ENCODE measurements at regions not wholly inside any gene's neighbourhood (a gene's known extent, or its start where the extent isn't known, plus 50 kb on each side); places are given as distances from the start of the nearest gene placed in this dataset.

DNA sequence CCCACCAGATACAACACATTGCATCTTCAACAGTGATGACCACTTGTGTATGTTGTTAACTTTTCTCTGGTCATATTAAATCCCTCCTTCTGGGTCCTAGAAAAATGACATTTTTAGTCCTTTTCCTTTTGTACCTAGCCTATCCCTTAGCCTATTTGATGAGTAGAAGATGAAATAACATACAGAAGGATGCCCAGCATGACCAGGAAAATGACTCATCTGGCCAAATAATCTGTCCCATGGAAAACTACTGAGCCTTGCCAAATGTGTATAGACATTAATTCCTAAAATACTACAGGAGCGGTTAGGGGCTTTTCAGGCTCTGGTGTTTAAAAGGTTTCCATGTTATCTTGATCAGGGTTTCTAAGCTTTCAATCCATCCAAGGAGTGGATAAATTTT lies 129.0 kb upstream of the KCNIP4 start:
- no peaks in the 10 kb centered on the region for H3K4me1 Mint-ChIP-seq (ENCODE audit: low read depth, unreplicated experiment)
- Histone ChIP-seq H2AFZ (ENCODE audit: low read depth, low read length) (no peak overlapping the region), H3K4me1 (ENCODE audit: insufficient read depth, low read length) (no peaks in the 10 kb centered on the region), H3K9me3 (ENCODE audit: insufficient read depth, low read depth, low read length) (no peaks in the 10 kb centered on the region), H3K4me3 (ENCODE audit: insufficient read depth, low read depth, low read length) (no peak overlapping the region), H4K20me1 (ENCODE audit: insufficient read depth, low read length) (no peaks in the 10 kb centered on the region), H3K79me2 (ENCODE audit: insufficient read depth, low read length) (no peaks in the 10 kb centered on the region), H3K4me2 (ENCODE audit: low read length) (no peak overlapping the region), H3K27me3 (ENCODE audit: insufficient read depth, low read length) (no peaks in the 10 kb centered on the region), H3K27ac (ENCODE audit: low read depth, low read length) (no peak overlapping the region), H3K9ac (ENCODE audit: low read length) (no peak overlapping the region), H3K36me3 (ENCODE audit: insufficient read depth, low read length) (no peaks in the 10 kb centered on the region)
- no peaks in the 10 kb centered on the region for H3K27me3 Mint-ChIP-seq (ENCODE audit: low read depth, unreplicated experiment)
- TF ChIP-seq EZH2 (IDR thresholded peaks at IDR 0.05; ENCODE audit: insufficient read depth, low read length), result no peak
- TF ChIP-seq, protein P1, sequence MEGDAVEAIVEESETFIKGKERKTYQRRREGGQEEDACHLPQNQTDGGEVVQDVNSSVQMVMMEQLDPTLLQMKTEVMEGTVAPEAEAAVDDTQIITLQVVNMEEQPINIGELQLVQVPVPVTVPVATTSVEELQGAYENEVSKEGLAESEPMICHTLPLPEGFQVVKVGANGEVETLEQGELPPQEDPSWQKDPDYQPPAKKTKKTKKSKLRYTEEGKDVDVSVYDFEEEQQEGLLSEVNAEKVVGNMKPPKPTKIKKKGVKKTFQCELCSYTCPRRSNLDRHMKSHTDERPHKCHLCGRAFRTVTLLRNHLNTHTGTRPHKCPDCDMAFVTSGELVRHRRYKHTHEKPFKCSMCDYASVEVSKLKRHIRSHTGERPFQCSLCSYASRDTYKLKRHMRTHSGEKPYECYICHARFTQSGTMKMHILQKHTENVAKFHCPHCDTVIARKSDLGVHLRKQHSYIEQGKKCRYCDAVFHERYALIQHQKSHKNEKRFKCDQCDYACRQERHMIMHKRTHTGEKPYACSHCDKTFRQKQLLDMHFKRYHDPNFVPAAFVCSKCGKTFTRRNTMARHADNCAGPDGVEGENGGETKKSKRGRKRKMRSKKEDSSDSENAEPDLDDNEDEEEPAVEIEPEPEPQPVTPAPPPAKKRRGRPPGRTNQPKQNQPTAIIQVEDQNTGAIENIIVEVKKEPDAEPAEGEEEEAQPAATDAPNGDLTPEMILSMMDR (IDR thresholded peaks at IDR 0.05; ENCODE audit: insufficient read depth, low read depth, low read length), result no peak
- no peak for FAIRE-seq
- no peak overlapping the region for H3K27ac Mint-ChIP-seq (ENCODE audit: unreplicated experiment)
- no peak overlapping the region for H3K4me3 Mint-ChIP-seq (ENCODE audit: unreplicated experiment)
- H3K36me3 Mint-ChIP-seq (ENCODE audit: low read depth, unreplicated experiment), result no peaks in the 10 kb centered on the region
- no peak for DNase-seq (ENCODE audit: low read depth)
- H3K9me3 Mint-ChIP-seq (ENCODE audit: unreplicated experiment), result peaks cover 9% of the 10 kb centered on the region

DNA sequence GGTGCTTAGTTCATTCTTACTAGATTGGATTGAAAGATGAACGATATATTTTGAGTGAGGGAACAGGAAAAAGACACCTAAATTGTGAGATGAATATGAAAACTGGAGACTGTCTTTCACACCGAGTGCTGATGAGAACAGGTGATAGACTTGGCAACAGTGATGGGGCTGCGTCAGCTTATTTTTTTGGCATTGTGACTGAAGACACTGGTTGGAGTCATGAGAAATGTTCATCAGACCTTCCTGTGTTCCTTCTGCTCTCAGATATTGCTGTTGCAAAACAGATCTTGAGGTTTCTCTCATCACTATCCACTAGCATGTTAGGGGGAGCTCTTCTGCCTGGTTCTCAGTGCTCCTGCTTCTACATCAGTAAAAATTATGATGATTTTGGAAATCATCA lies 124.2 kb upstream of the KCNIP4 start:
- Mint-ChIP-seq H3K4me1 (ENCODE audit: low read depth, unreplicated experiment) (no peaks in the 10 kb centered on the region), H3K36me3 (ENCODE audit: low read depth, unreplicated experiment) (no peaks in the 10 kb centered on the region), H3K27me3 (ENCODE audit: low read depth, unreplicated experiment) (no peaks in the 10 kb centered on the region), H3K27ac (ENCODE audit: unreplicated experiment) (no peak overlapping the region), H3K9me3 (ENCODE audit: unreplicated experiment) (peaks cover 9% of the 10 kb centered on the region), H3K4me3 (ENCODE audit: unreplicated experiment) (no peak overlapping the region)
- DNase-seq (ENCODE audit: low read depth), result no peak
- no peaks in the 10 kb centered on the region for H3K79me2 ChIP-seq (ENCODE audit: insufficient read depth, low read length)
- TF ChIP-seq EZH2 (IDR thresholded peaks at IDR 0.05; ENCODE audit: insufficient read depth, low read length), result no peak
- TF ChIP-seq, protein P1 (IDR thresholded peaks at IDR 0.05; ENCODE audit: insufficient read depth, low read depth, low read length), result no peak
- H3K9ac ChIP-seq (ENCODE audit: low read length), result no peak overlapping the region
- no peaks in the 10 kb centered on the region for H4K20me1 ChIP-seq (ENCODE audit: insufficient read depth, low read length)
- no peak overlapping the region for H2AFZ ChIP-seq (ENCODE audit: low read depth, low read length)
- FAIRE-seq, result no peak
- H3K27me3 ChIP-seq (ENCODE audit: insufficient read depth, low read length), result no peaks in the 10 kb centered on the region
- H3K36me3 ChIP-seq (ENCODE audit: insufficient read depth, low read length), result no peaks in the 10 kb centered on the region
- no peak overlapping the region for H3K4me3 ChIP-seq (ENCODE audit: insufficient read depth, low read depth, low read length)
- no peaks in the 10 kb centered on the region for H3K4me1 ChIP-seq (ENCODE audit: insufficient read depth, low read length)
- H3K4me2 ChIP-seq (ENCODE audit: low read length), result no peak overlapping the region
- no peak overlapping the region for H3K27ac ChIP-seq (ENCODE audit: low read depth, low read length)
- H3K9me3 ChIP-seq (ENCODE audit: insufficient read depth, low read depth, low read length), result no peaks in the 10 kb centered on the region

DNA sequence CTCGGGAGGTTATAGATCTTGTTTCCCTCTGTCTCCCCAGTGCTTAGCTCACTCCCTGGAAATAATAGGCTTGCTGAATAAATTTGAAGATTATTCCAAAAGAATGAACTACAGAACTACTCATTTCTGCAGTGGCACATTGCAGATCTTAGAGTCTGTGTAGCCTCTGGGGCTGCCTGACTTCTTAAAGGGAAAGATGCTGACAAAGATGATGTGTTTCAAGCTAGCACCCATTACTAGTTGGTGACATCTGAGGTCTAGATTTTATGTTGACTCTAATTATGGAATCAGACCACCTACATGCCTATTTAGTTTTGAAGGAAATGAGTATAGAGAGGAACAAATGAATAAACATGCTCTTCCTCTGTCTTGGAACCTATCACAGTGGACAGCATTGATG lies 123.7 kb upstream of the KCNIP4 start:
- no peak for FAIRE-seq

More for the DNA sequence above, 123.7 kb upstream of the KCNIP4 start:
- H3K27ac Mint-ChIP-seq (ENCODE audit: unreplicated experiment), result no peak overlapping the region
- Histone ChIP-seq H3K4me3 (ENCODE audit: insufficient read depth, low read depth, low read length) (no peak overlapping the region), H3K36me3 (ENCODE audit: insufficient read depth, low read length) (no peaks in the 10 kb centered on the region), H3K27me3 (ENCODE audit: insufficient read depth, low read length) (no peaks in the 10 kb centered on the region), H3K9me3 (ENCODE audit: insufficient read depth, low read depth, low read length) (no peaks in the 10 kb centered on the region), H3K4me2 (ENCODE audit: low read length) (no peak overlapping the region), H4K20me1 (ENCODE audit: insufficient read depth, low read length) (no peaks in the 10 kb centered on the region), H3K79me2 (ENCODE audit: insufficient read depth, low read length) (no peaks in the 10 kb centered on the region), H3K27ac (ENCODE audit: low read depth, low read length) (no peak overlapping the region), H3K4me1 (ENCODE audit: insufficient read depth, low read length) (no peaks in the 10 kb centered on the region), H3K9ac (ENCODE audit: low read length) (no peak overlapping the region), H2AFZ (ENCODE audit: low read depth, low read length) (no peak overlapping the region)
- no peaks in the 10 kb centered on the region for H3K27me3 Mint-ChIP-seq (ENCODE audit: low read depth, unreplicated experiment)
- H3K4me3 Mint-ChIP-seq (ENCODE audit: unreplicated experiment), result no peak overlapping the region
- peaks cover 9% of the 10 kb centered on the region for H3K9me3 Mint-ChIP-seq (ENCODE audit: unreplicated experiment)
- no peaks in the 10 kb centered on the region for H3K36me3 Mint-ChIP-seq (ENCODE audit: low read depth, unreplicated experiment)
- no peak for DNase-seq (ENCODE audit: low read depth)
- TF ChIP-seq, protein P1 (IDR thresholded peaks at IDR 0.05; ENCODE audit: insufficient read depth, low read depth, low read length), result no peak
- no peak for TF ChIP-seq EZH2 (IDR thresholded peaks at IDR 0.05; ENCODE audit: insufficient read depth, low read length)
- no peaks in the 10 kb centered on the region for H3K4me1 Mint-ChIP-seq (ENCODE audit: low read depth, unreplicated experiment)

Measured in astrocyte (in vitro differentiated cells and primary cell).